ENCODE measurements at regions not wholly inside any gene's neighbourhood (a gene's known extent, or its start where the extent isn't known, plus 50 kb on each side); places are given as distances from the start of the nearest gene placed in this dataset.

DNA sequence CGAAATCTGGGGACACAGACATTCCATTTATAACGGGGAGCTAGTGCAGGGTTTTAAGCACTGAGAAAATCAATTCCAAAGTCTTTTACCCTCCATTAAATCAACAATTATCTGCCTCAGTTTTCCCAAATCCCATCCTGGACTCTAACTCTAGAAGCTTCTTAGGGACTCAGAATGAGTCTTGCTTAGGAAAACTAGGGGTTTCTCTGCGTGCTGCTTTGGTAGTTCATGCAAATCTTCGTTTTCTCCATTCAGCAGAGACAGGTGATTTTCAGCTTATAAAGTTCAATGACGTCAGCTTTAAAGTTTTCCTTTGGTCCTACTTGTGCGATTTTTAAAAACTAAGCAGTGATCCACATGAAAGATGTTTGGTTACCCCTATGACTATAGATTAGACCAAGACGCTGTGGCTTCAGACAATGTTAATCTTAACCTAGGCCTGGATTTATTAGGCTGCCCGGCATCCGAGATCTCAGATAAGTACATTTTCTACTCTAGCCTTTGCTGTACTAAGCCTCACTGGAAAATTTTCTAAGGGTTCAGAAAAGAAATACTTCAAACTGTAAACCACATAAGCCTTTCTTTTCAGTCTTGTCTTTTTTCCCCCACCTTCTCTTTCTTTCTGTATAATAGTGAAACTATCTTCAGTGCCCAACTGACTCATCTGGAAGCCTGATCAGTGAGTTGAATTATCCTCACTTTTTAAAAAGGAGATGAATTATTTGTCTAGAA lies 121.4 kb upstream of the GATB start:
- TF ChIP-seq POLR2A (IDR thresholded peaks at IDR 0.05; ENCODE audit: low read depth, low read length) (no peak), POLR2AphosphoS5 (IDR thresholded peaks at IDR 0.05; ENCODE audit: low read depth, low read length) (no peak)

Measured in GM12891 (cell line).